ENCODE measurements at regions not wholly inside any gene's neighbourhood (a gene's known extent, or its start where the extent isn't known, plus 50 kb on each side); places are given as distances from the start of the nearest gene placed in this dataset.
"Not testable (repeated sequence)": the region's sequence is repeated elsewhere in the genome, so short reads cannot be mapped to it uniquely, and the experiment has no call there.

GRCh38 chr14:85334316-85334715 lies 195.6 kb upstream of the FLRT2 start:
- ATAC-seq = no peak
- H3K4me3 Mint-ChIP-seq = no peak overlapping the region
- H3K4me1 Mint-ChIP-seq = no peaks in the 10 kb centered on the region

GRCh38 chr14:85336257-85336656 lies 193.7 kb upstream of the FLRT2 start:
- Mint-ChIP-seq H3K9me3 (peaks cover 6% of the 10 kb centered on the region), H3K4me3 (no peak overlapping the region), H3K27ac (no peak overlapping the region), H3K4me1 (no peaks in the 10 kb centered on the region), H3K36me3 (no peaks in the 10 kb centered on the region), H3K27me3 (no peaks in the 10 kb centered on the region)
- ATAC-seq = no peak

More at GRCh38 chr14:85334316-85334715, 195.6 kb upstream of the FLRT2 start:
- Mint-ChIP-seq H3K27ac (no peak overlapping the region), H3K27me3 (no peaks in the 10 kb centered on the region), H3K9me3 (peaks cover 6% of the 10 kb centered on the region), H3K36me3 (no peaks in the 10 kb centered on the region)

GRCh38 chr14:85336817-85337216 lies 193.1 kb upstream of the FLRT2 start:
- Mint-ChIP-seq H3K27me3 (no peaks in the 10 kb centered on the region), H3K4me3 (no peak overlapping the region), H3K4me1 (no peaks in the 10 kb centered on the region), H3K27ac (no peak overlapping the region), H3K9me3 (peaks cover 5% of the 10 kb centered on the region), H3K36me3 (no peaks in the 10 kb centered on the region)
- ATAC-seq = no peak

- no peak overlapping the region for H3K27ac Mint-ChIP-seq
- H3K4me3 Mint-ChIP-seq = no peak overlapping the region
- no peak for ATAC-seq
- H3K9me3 Mint-ChIP-seq = no peaks in the 10 kb centered on the region
- H3K27me3 Mint-ChIP-seq = no peaks in the 10 kb centered on the region
- no peaks in the 10 kb centered on the region for H3K36me3 Mint-ChIP-seq
- no peaks in the 10 kb centered on the region for H3K4me1 Mint-ChIP-seq
These were observed 191.0 kb upstream of the FLRT2 start for GRCh38 chr14:85338895-85339294.

- Mint-ChIP-seq H3K9me3 (no peaks in the 10 kb centered on the region), H3K27me3 (no peaks in the 10 kb centered on the region), H3K36me3 (no peaks in the 10 kb centered on the region), H3K4me1 (no peaks in the 10 kb centered on the region), H3K4me3 (no peak overlapping the region), H3K27ac (no peak overlapping the region)
- no peak for ATAC-seq
These were observed 186.9 kb upstream of the FLRT2 start for GRCh38 chr14:85342858-85343607.

GRCh38 chr14:85344171-85344570 lies 185.8 kb upstream of the FLRT2 start:
- H3K27me3 Mint-ChIP-seq = no peaks in the 10 kb centered on the region
- ATAC-seq = no peak
- no peak overlapping the region for H3K4me3 Mint-ChIP-seq
- no peaks in the 10 kb centered on the region for H3K36me3 Mint-ChIP-seq
- H3K9me3 Mint-ChIP-seq = no peaks in the 10 kb centered on the region
- H3K27ac Mint-ChIP-seq = no peak overlapping the region
- H3K4me1 Mint-ChIP-seq = no peaks in the 10 kb centered on the region

GRCh38 chr14:85344847-85345570 lies 184.9 kb upstream of the FLRT2 start:
- Mint-ChIP-seq H3K9me3 (no peaks in the 10 kb centered on the region), H3K27ac (no peak overlapping the region), H3K4me1 (no peaks in the 10 kb centered on the region), H3K4me3 (no peak overlapping the region), H3K27me3 (no peaks in the 10 kb centered on the region), H3K36me3 (no peaks in the 10 kb centered on the region)
- ATAC-seq = no peak

GRCh38 chr14:85350667-85351066 lies 179.3 kb upstream of the FLRT2 start:
- no peaks in the 10 kb centered on the region for H3K36me3 Mint-ChIP-seq
- H3K4me3 Mint-ChIP-seq = no peak overlapping the region
- peaks cover 7% of the 10 kb centered on the region for H3K9me3 Mint-ChIP-seq
- no peaks in the 10 kb centered on the region for H3K27me3 Mint-ChIP-seq
- no peak overlapping the region for H3K27ac Mint-ChIP-seq
- no peaks in the 10 kb centered on the region for H3K4me1 Mint-ChIP-seq
- ATAC-seq = no peak

GRCh38 chr14:85352588-85352987 lies 177.4 kb upstream of the FLRT2 start:
- not testable (repeated sequence) for H3K4me3 Mint-ChIP-seq, ATAC-seq, H3K36me3 Mint-ChIP-seq, H3K27me3 Mint-ChIP-seq, H3K9me3 Mint-ChIP-seq, H3K27ac Mint-ChIP-seq, H3K4me1 Mint-ChIP-seq

- H3K4me1 Mint-ChIP-seq = no peaks in the 10 kb centered on the region
- H3K27ac Mint-ChIP-seq = no peak overlapping the region
- H3K27me3 Mint-ChIP-seq = no peaks in the 10 kb centered on the region
- H3K9me3 Mint-ChIP-seq = peaks cover 5% of the 10 kb centered on the region
- H3K36me3 Mint-ChIP-seq = no peaks in the 10 kb centered on the region
- no peak overlapping the region for H3K4me3 Mint-ChIP-seq
- no peak for ATAC-seq
These were observed 172.8 kb upstream of the FLRT2 start for GRCh38 chr14:85357120-85357519.

GRCh38 chr14:85358136-85358785 lies 171.7 kb upstream of the FLRT2 start:
- no peaks in the 10 kb centered on the region for H3K36me3 Mint-ChIP-seq
- no peak overlapping the region for H3K4me3 Mint-ChIP-seq
- no peak overlapping the region for H3K27ac Mint-ChIP-seq
- H3K9me3 Mint-ChIP-seq = peaks cover 5% of the 10 kb centered on the region
- no peaks in the 10 kb centered on the region for H3K27me3 Mint-ChIP-seq
- H3K4me1 Mint-ChIP-seq = no peaks in the 10 kb centered on the region
- no peak for ATAC-seq

- Mint-ChIP-seq H3K27ac (no peak overlapping the region), H3K9me3 (peaks cover 3% of the 10 kb centered on the region), H3K4me3 (no peak overlapping the region), H3K36me3 (no peaks in the 10 kb centered on the region), H3K4me1 (no peaks in the 10 kb centered on the region), H3K27me3 (no peaks in the 10 kb centered on the region)
- no peak for ATAC-seq
These were observed 170.4 kb upstream of the FLRT2 start for GRCh38 chr14:85359505-85359904.

GRCh38 chr14:85363358-85363757 lies 166.6 kb upstream of the FLRT2 start:
- H3K27ac Mint-ChIP-seq = no peak overlapping the region
- no peaks in the 10 kb centered on the region for H3K36me3 Mint-ChIP-seq
- H3K9me3 Mint-ChIP-seq = peaks cover 16% of the 10 kb centered on the region
- no peaks in the 10 kb centered on the region for H3K4me1 Mint-ChIP-seq
- no peaks in the 10 kb centered on the region for H3K27me3 Mint-ChIP-seq
- no peak overlapping the region for H3K4me3 Mint-ChIP-seq
- no peak for ATAC-seq

GRCh38 chr14:85366226-85366625 lies 163.7 kb upstream of the FLRT2 start:
- Mint-ChIP-seq H3K27me3 (no peaks in the 10 kb centered on the region), H3K36me3 (no peaks in the 10 kb centered on the region), H3K4me3 (no peak overlapping the region), H3K27ac (no peak overlapping the region), H3K9me3 (peaks cover 18% of the 10 kb centered on the region), H3K4me1 (no peaks in the 10 kb centered on the region)
- no peak for ATAC-seq

GRCh38 chr14:85380881-85381280 lies 149.1 kb upstream of the FLRT2 start:
- no peak overlapping the region for H3K4me3 Mint-ChIP-seq
- H3K4me1 Mint-ChIP-seq = no peaks in the 10 kb centered on the region
- H3K9me3 Mint-ChIP-seq = no peaks in the 10 kb centered on the region
- H3K36me3 Mint-ChIP-seq = no peaks in the 10 kb centered on the region
- no peak overlapping the region for H3K27ac Mint-ChIP-seq
- H3K27me3 Mint-ChIP-seq = no peaks in the 10 kb centered on the region
- ATAC-seq = no peak

GRCh38 chr14:85382341-85382740 lies 147.6 kb upstream of the FLRT2 start:
- Mint-ChIP-seq H3K27ac (no peak overlapping the region), H3K4me3 (no peak overlapping the region), H3K4me1 (no peaks in the 10 kb centered on the region), H3K9me3 (peaks cover under 1% of the 10 kb centered on the region), H3K27me3 (no peaks in the 10 kb centered on the region), H3K36me3 (no peaks in the 10 kb centered on the region)
- ATAC-seq = no peak

All from stimulated activated memory B cell treated with anti-CD40 and anti-IgM and Interleukin-4, amounts not matched to agents 10 μg/mL and 1 μg/mL and 100 μg/mL, for 72 hours (primary cell).